Stimulated activated CD4-positive, alpha-beta T cell treated with anti-CD3 and anti-CD28 coated beads, TNF-alpha, amount 100 ng/mL, for 1 hour (primary cell): ENCODE measurements at regions not wholly inside any gene's neighbourhood (a gene's known extent, or its start where the extent isn't known, plus 50 kb on each side); places are given as distances from the start of the nearest gene placed in this dataset.
"Not testable (repeated sequence)": the region's sequence is repeated elsewhere in the genome, so short reads cannot be mapped to it uniquely, and the experiment has no call there.

Experiments used
- DNase-seq, 3 donors: peaks; one replicate each; pipeline ENCODE4 v3.0.0-alpha.2; 2020; ENCODE audit warnings: low read depth in 3 of 3, low spot score in 1 of 3

GRCh38 chr15:92803852-92804609 lies 96.1 kb upstream of the CHD2 start:
- peak in 2 of 3 donors; percentile 17 to 62 for DNase-seq

- not testable (repeated sequence) for DNase-seq
Observed at GRCh38 chr15:92804610-92804936, 95.6 kb upstream of the CHD2 start.

- no peak for DNase-seq
Observed at GRCh38 chr15:92805080-92805690, 94.9 kb upstream of the CHD2 start.

GRCh38 chr15:92806171-92806570 lies 94.0 kb upstream of the CHD2 start:
- DNase-seq = not testable (repeated sequence)

- no peak for DNase-seq
Observed at GRCh38 chr15:92806763-92807162, 93.4 kb upstream of the CHD2 start.

- DNase-seq = peak in 1 of 3 donors; percentile 5
Observed at GRCh38 chr15:92807971-92808571, 92.1 kb upstream of the CHD2 start.

- DNase-seq = no peak
Observed at GRCh38 chr15:92808598-92809063, 91.5 kb upstream of the CHD2 start.

GRCh38 chr15:92809064-92809879 lies 90.9 kb upstream of the CHD2 start:
- peak; percentile 96 to 99 (median 97) for DNase-seq

GRCh38 chr15:92809880-92810361 lies 90.2 kb upstream of the CHD2 start:
- DNase-seq = no peak

- DNase-seq = no peak
Observed at GRCh38 chr15:92810418-92811138, 89.5 kb upstream of the CHD2 start.

GRCh38 chr15:92811148-92811913 lies 88.8 kb upstream of the CHD2 start:
- DNase-seq = no peak

- DNase-seq = no peak
Observed at GRCh38 chr15:92812271-92812670, 87.9 kb upstream of the CHD2 start.

GRCh38 chr15:92813485-92813884 lies 86.6 kb upstream of the CHD2 start:
- DNase-seq = no peak

GRCh38 chr15:92817339-92817886 lies 82.7 kb upstream of the CHD2 start:
- no peak for DNase-seq

- no peak for DNase-seq
Observed at GRCh38 chr15:92818651-92819277, 81.4 kb upstream of the CHD2 start.

- no peak for DNase-seq
Observed at GRCh38 chr15:92819278-92820235, 80.6 kb upstream of the CHD2 start.

- peak; percentile 67 to 78 (median 74) for DNase-seq
Observed at GRCh38 chr15:92820236-92821021, 79.7 kb upstream of the CHD2 start.
